HG03025 (cell line): ENCODE measurements at regions not wholly inside any gene's neighbourhood (a gene's known extent, or its start where the extent isn't known, plus 50 kb on each side); places are given as distances from the start of the nearest gene placed in this dataset.
A peak's percentile ranks its signal among the peaks of the same experiment; 100 is the strongest.

ENCODE experiments used
- ATAC-seq: cut with Tn5 transposase; IDR thresholded peaks from one replicate; pipeline ENCODE4 v1.9.1; 2021; ENCODE audit warnings: mild to moderate bottlenecking, moderate library complexity; ENCODE audit not compliant: unreplicated experiment, low FRiP score

DNA sequence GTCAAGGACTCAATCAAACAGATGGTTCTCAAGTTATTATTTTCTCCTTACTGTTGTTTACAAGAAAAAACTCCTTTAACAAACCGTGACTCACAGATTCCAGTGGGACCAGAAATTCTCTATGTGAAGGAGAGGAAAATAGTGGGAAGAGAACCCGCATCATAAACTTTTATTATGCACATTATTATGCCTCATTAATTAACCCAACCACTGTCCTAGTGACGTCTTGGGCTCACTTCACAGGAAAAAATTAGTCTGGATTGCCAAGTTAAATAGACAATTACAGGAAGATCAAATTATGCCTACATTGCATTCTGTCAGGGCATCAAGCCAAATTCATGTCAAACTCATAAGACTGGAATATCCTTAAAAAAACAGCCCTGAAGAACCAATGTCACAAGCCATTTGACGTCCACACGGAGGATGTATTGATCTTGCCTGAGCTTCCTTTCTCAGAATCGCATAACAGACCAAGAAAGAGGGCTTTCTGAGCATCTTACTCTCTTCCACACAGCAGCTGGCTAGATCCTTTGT, 347.8 kb downstream of the DUSP10 start:
- no peak for ATAC-seq

GRCh38 chr1:221396526-221396925, 345.4 kb downstream of the DUSP10 start:
- no peak for ATAC-seq

DNA sequence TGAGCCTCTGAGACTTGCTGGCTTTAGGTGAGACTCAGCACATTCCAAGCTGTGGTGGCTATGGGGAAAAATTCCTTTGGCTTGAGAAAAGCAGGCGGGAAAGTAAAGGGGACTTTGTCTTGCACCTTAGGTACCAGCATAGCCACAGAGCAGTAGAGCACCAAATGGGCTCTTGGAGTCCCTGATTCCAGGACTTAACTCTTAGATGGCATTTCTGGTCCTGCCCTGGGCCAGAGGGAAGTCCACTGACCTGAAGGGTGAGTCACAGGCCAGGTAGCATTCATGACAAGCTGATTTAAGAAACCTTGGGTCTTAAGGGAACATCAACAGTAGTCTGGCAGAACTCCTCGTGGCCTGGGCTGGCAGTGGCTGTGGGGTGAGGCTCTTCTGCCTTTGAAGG, 344.7 kb downstream of the DUSP10 start:
- ATAC-seq: no peak

- ATAC-seq: no peak
These were observed 344.3 kb downstream of the DUSP10 start for GRCh38 chr1:221397606-221398005.

GRCh38 chr1:221405146-221405545, 336.7 kb downstream of the DUSP10 start:
- no peak for ATAC-seq

DNA sequence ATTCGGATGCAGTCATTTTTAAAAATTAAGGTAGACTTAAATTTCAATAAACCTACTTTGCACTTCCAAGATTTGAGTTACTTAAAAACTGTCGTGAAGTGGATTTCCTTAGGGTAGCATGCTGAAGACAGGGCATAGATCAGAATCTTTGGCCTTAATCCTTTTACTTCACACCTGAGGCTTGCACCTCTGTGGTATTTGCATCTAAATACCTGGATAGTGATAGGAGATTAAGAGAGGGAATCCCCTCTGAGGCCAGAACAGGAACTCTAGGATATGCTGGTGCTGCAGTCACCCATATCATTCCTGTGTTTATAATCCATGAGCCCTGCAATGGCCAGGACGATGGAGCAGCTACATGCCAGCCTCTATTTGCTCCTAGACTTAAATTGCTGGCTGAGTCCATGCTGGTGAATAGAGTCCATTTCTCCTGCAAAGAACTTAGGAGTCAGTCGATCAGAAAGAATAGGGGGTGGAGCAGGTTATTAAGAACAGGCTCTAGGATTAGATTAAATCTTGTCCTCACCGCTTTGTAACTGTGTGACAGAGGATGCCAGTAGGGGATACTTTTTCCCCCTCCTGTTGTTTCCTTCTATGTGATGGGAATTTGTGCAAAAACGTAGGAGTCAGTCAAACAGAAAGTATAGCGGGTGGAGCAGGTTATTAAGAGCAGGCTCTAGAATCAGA, 333.6 kb downstream of the DUSP10 start:
- ATAC-seq: no peak

GRCh38 chr1:221411283-221411682, 330.6 kb downstream of the DUSP10 start:
- ATAC-seq: no peak

GRCh38 chr1:221414772-221415539, 326.9 kb downstream of the DUSP10 start:
- ATAC-seq: no peak

- ATAC-seq: no peak
These were observed 326.2 kb downstream of the DUSP10 start for GRCh38 chr1:221415651-221416050.

DNA sequence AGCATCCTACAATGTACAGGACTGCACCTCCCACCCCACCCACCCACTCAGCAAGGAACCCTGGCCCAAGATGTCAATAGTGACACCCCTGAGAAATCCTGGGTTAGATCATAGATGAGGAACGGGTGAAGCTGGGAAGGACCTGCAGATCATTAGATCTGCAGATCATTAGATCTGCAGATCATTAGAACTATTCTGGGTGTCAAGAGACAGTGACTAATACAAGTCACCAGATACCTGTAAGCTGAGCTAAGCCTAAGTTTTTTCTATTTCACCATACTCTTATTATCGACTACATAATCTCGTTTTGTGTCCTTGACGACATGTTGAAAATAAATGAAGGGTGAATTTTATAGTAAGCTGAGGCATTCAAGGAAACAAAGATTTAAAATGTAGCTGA, 325.7 kb downstream of the DUSP10 start:
- ATAC-seq: no peak

- ATAC-seq: no peak
These were observed 325.2 kb downstream of the DUSP10 start for GRCh38 chr1:221416723-221417122.

DNA sequence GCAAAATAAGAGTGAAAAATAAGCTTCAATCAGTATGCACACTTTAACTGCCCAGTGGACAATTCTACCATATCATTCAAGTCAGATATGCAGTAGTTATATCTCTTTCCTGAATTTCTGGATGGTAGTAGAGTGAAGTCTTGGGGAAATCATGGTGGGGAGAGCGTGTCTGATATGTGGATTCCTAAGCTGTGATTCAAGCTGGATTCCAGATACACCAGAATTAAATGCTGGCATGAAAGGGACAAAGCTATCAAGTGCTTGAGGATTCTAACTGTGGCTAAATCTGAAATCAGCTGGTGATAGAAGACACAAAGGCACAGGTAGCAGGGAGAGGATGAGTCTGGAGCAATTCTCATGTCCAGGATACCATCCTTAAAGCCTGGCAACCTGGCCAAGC, 323.5 kb downstream of the DUSP10 start:
- ATAC-seq: no peak

DNA sequence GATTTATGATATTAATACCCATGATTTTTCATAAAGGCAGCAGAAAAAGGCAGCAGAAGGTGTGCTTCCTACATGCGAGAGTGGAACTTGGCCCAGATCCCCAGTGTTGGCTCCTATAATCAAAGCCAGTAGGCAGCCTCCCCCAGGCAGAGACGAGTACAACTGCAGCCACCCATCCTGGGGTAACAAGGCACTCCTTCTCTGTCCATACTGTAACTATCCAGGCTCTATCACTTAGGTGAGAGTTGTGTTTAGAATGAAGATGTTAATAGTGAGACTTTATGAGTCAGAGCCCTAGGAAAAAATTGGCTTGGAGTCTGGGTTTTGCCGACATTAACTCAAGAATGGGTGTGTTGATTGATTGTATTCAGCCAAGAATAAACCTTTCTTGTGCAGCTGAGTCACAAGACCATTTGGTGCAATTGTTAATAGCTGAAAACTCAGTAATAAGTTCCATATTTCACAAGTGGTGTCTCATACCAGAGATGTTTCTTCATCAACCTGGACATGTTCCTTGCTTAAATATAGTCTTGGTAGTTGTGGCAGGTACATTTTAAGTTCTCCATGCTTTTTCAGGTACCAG, 322.3 kb downstream of the DUSP10 start:
- no peak for ATAC-seq

- ATAC-seq: no peak
These were observed 312.6 kb downstream of the DUSP10 start for GRCh38 chr1:221429264-221429663.

GRCh38 chr1:221430152-221430960, 311.5 kb downstream of the DUSP10 start:
- ATAC-seq: no peak

DNA sequence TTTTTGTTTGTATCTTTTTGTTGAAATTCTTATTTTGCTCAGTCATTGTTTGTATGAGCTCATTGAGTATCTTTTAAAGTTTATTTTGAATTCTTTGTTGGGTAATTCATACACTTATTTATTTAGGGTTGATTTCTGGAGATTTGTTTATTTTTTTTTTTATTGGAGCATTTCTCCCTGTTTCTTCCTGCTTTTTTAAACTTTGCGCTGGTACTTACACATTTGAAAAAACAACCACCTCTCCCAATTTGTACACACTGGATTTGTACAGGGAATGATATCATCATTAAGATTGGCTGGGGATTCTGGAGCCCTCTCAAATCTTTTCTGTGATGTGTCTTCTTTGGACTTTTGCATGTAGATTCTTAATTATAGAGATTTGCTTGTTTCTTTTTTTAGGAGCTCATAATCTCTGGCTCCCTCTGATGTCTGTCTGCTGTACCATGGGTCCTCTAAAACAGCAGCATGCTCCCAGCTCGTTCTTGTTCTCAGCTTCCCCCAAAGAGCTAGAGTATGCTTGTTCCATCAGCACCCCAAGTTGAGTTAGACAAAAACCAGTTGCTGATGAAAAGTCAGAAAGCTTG, 310.7 kb downstream of the DUSP10 start:
- no peak for ATAC-seq

- ATAC-seq: no peak
These were observed 309.9 kb downstream of the DUSP10 start for GRCh38 chr1:221431961-221432360.

DNA sequence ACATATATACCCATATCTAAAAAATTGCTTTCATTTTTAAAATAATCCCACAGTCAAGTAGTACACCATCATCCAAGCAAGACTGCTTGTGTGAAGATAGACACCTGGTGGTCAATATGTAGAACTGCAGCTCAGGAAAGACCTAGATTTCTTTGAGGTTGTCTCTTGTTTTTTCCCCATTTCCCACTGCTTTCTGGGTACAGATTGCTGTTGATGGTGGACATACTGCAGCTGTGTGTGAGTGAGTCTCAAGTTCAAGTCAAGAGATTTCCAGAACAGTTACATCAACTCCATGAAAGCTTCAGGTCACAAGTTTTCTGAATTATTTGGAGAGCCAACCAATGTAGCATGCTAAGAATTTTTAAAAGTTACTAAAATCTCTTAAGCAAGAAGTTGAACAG, 306.4 kb downstream of the DUSP10 start:
- peak; percentile 58 for ATAC-seq

- no peak for ATAC-seq
These were observed 304.7 kb downstream of the DUSP10 start for GRCh38 chr1:221437171-221437570.

- no peak for ATAC-seq
These were observed 304.0 kb downstream of the DUSP10 start for GRCh38 chr1:221437926-221438325.
